GM23248 (cell line): ENCODE measurements at regions not wholly inside any gene's neighbourhood (a gene's known extent, or its start where the extent isn't known, plus 50 kb on each side); places are given as distances from the start of the nearest gene placed in this dataset.

Source experiments
- EZH2 ChIP-seq: fragments of 200-600 bp; sonication (generic); IDR thresholded peaks from 2 replicates; pipeline ENCODE4 v1.6.1; 2018; ENCODE audit warnings: antibody characterized with exemption, mild to moderate bottlenecking; ENCODE audit not compliant: insufficient read depth, poor library complexity, severe bottlenecking
- EZH2phosphoT487 ChIP-seq: fragments of 200-600 bp; sonication (generic); IDR thresholded peaks from 2 replicates; pipeline ENCODE4 v1.6.1; 2018; ENCODE audit warnings: antibody characterized with exemption, moderate library complexity, mild to moderate bottlenecking, low read depth; ENCODE audit not compliant: insufficient read depth

DNA sequence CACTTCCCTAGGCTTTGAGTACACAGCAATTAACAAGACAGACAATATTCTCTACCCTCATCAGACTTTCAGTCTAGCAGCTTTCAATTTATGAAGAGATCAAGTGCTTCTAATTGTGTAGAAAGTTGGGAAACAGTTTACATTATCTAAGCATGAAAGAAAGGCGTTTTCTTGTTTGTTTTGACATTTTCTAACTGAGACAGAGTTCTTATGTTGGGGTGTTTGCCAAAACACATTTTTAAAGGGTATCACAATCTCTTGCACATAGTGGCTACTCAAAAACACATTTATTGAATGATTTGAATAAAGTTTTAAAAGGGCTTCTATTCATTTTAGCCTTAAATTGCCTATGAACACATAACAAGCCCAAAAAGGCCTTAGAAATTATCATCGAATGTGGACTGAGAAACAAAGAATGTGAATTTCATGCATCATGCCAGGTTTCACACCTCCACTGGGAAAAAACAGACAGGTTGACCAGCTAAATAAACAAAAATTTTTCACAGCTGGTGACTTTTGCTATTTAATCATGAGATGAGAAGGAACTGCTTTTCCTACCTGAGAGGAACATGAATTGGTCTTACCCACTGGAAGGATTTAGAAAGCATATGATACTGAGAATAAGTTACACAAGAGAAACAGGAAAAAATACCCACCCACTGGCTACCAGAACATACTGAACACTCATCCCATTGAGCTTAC, 394.5 kb upstream of the PKN2 start:
- TF ChIP-seq EZH2 (no peak), EZH2phosphoT487 (no peak)
